ENCODE measurements at regions not wholly inside any gene's neighbourhood (a gene's known extent, or its start where the extent isn't known, plus 50 kb on each side); places are given as distances from the start of the nearest gene placed in this dataset.

DNA sequence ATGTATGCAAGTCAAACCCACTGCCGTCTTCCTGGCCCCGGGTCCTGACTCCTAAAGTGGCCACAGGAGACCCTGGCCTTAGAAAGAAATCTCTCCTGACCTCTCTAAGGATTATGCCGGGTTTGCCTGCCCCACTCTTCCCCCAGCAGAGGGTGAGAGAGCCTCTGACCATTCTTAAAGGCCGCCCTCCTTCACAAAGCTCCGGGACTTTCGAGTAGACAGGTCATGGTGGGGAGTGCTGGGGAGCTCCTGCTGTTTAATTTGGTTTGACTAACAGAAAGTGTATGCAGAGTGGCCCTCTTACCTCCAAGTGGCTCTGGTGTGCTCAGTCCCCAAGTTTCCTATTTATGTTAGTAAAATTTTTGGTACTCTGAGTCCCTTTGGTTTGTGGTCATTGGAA, 111.8 kb downstream of the LRRC70 start:
- TF ChIP-seq, protein P1, sequence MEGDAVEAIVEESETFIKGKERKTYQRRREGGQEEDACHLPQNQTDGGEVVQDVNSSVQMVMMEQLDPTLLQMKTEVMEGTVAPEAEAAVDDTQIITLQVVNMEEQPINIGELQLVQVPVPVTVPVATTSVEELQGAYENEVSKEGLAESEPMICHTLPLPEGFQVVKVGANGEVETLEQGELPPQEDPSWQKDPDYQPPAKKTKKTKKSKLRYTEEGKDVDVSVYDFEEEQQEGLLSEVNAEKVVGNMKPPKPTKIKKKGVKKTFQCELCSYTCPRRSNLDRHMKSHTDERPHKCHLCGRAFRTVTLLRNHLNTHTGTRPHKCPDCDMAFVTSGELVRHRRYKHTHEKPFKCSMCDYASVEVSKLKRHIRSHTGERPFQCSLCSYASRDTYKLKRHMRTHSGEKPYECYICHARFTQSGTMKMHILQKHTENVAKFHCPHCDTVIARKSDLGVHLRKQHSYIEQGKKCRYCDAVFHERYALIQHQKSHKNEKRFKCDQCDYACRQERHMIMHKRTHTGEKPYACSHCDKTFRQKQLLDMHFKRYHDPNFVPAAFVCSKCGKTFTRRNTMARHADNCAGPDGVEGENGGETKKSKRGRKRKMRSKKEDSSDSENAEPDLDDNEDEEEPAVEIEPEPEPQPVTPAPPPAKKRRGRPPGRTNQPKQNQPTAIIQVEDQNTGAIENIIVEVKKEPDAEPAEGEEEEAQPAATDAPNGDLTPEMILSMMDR (conservative IDR thresholded peaks at IDR 0.05; ENCODE audit: low read length) = no peak
- no peak for TF ChIP-seq EZH2phosphoT487 (IDR thresholded peaks at IDR 0.05; ENCODE audit: borderline replicate concordance, low read depth, low read length)
